ENCODE measurements at regions not wholly inside any gene's neighbourhood (a gene's known extent, or its start where the extent isn't known, plus 50 kb on each side); places are given as distances from the start of the nearest gene placed in this dataset.

DNA sequence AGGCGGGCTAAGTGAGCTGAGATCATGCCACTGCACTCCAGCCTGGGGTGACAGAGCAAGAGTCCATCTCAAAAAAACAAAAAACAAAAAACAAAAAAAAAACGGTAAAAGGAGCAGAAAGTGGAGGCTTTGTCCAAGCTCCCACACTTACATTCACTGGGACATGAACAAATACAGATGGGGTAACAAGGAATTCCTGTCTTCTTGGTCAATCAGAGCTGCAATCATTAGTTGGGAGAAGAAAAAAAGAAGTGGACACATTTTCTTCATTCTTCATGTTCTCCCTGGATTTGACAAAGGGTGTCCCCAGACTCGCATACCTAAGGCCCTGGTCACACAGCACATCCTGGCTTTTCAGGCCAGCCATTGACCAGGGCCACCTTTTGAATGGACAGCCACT is 124.6 kb downstream of the SOCS6 start:
- Histone ChIP-seq H3K4me3 (no peak overlapping the region), H3K4me1 (ENCODE audit: low read depth) (peaks cover 11% of the 10 kb centered on the region), H3K36me3 (no peaks in the 10 kb centered on the region), H3K27ac (no peak overlapping the region), H3K27me3 (no peaks in the 10 kb centered on the region), H3K9me3 (ENCODE audit: low read depth) (no peaks in the 10 kb centered on the region)
- no peak for DNase-seq (ENCODE audit: low read depth in 1 of 2, low spot score in 1 of 2)
- no peak for TF ChIP-seq CTCF (IDR thresholded peaks at IDR 0.05; ENCODE audit: low read depth, low read length)

DNA sequence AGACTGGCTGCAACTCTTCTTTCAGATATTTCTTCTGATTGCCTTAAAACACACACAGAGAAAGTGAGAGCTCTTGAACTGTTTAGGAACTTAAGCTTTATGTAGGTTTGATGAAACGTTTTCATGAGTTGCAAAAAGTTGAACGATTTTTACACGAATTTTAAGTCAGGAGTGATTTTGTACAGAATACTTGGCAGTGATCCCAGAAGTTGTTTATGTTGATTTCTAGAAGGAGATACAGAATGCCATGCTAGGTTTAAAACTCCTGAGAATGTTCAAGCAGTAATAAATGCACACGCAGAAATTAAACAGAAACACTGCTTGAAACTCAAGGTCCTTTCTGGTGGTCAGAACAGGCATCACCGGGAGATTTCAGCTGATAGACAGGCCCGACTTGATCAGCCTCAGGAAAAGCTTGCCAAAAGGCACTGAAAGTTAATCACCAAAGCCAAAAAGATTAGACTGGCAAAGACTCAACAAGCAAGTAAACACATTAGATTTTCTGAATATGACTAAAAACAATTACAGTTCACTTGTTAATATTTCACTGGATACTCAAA is 123.1 kb downstream of the SOCS6 start:
- no peak for TF ChIP-seq CTCF (IDR thresholded peaks at IDR 0.05; ENCODE audit: low read depth, low read length)
- no peaks in the 10 kb centered on the region for H3K27me3 ChIP-seq
- H3K36me3 ChIP-seq = no peaks in the 10 kb centered on the region
- H3K9me3 ChIP-seq (ENCODE audit: low read depth) = no peaks in the 10 kb centered on the region
- peak in 1 of 2 donors; percentile 45 for DNase-seq (ENCODE audit: low read depth in 1 of 2, low spot score in 1 of 2)
- H3K4me3 ChIP-seq = no peak overlapping the region
- H3K4me1 ChIP-seq (ENCODE audit: low read depth) = peaks cover 11% of the 10 kb centered on the region
- H3K27ac ChIP-seq = no peak overlapping the region

GRCh38 chr18:70411307-70411706 is 122.5 kb downstream of the SOCS6 start:
- Histone ChIP-seq H3K4me1 (ENCODE audit: low read depth) (peaks cover 11% of the 10 kb centered on the region), H3K27me3 (no peaks in the 10 kb centered on the region), H3K9me3 (ENCODE audit: low read depth) (no peaks in the 10 kb centered on the region), H3K4me3 (no peak overlapping the region), H3K27ac (no peak overlapping the region), H3K36me3 (no peaks in the 10 kb centered on the region)
- no peak for DNase-seq (ENCODE audit: low read depth in 1 of 2, low spot score in 1 of 2)
- TF ChIP-seq CTCF (IDR thresholded peaks at IDR 0.05; ENCODE audit: low read depth, low read length) = no peak

DNA sequence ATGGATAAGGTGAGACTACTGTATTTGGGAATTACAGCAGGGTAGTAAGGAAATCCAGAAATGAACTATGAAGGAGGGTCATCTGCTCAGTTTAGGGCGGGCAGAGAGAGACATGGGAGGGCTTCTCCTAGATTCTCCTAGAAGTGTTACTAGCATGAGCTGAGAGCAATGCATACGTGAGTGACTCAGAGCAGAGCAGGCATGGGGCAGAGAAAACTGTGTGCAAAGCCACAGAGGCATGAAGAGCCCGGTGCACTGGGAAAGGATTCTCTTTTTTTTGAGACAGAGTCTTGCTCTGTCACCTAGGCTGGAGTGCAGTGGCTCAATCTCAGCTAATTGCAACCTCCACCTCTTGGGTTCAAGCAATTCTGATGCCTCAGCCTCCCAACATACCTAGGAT is 116.2 kb downstream of the SOCS6 start:
- Histone ChIP-seq H3K9me3 (ENCODE audit: low read depth) (no peaks in the 10 kb centered on the region), H3K4me3 (no peak overlapping the region), H3K4me1 (ENCODE audit: low read depth) (peaks cover 8% of the 10 kb centered on the region), H3K36me3 (no peaks in the 10 kb centered on the region), H3K27ac (no peak overlapping the region), H3K27me3 (no peaks in the 10 kb centered on the region)
- TF ChIP-seq CTCF (IDR thresholded peaks at IDR 0.05; ENCODE audit: low read depth, low read length) = no peak
- no peak for DNase-seq (ENCODE audit: low read depth in 1 of 2, low spot score in 1 of 2)

DNA sequence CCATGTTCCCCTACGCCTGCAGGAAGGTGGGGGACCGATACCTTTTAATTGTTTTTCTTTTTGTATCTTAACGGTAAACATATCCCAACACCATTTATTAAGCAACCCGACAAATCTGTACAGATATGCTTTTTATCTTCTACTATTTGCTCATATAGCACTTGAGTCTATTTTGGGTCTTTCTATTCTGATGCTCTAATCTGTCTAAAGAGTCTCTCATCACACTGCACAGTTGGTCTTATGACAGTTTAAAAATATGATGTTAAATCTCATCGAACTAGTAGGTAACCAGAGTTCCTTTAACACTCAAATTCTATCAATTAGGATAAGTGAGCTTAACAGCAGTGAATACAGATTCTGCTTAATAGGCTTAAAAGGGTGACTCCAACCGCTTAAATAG is 111.6 kb downstream of the SOCS6 start:
- no peak overlapping the region for H3K27ac ChIP-seq
- no peaks in the 10 kb centered on the region for H3K27me3 ChIP-seq
- DNase-seq (ENCODE audit: low read depth in 1 of 2, low spot score in 1 of 2) = no peak
- no peaks in the 10 kb centered on the region for H3K36me3 ChIP-seq
- H3K9me3 ChIP-seq (ENCODE audit: low read depth) = no peaks in the 10 kb centered on the region
- peaks cover 8% of the 10 kb centered on the region for H3K4me1 ChIP-seq (ENCODE audit: low read depth)
- no peak overlapping the region for H3K4me3 ChIP-seq
- TF ChIP-seq CTCF (IDR thresholded peaks at IDR 0.05; ENCODE audit: low read depth, low read length) = no peak

- Histone ChIP-seq H3K36me3 (no peaks in the 10 kb centered on the region), H3K27me3 (no peaks in the 10 kb centered on the region), H3K4me3 (no peak overlapping the region), H3K4me1 (ENCODE audit: low read depth) (peaks cover 8% of the 10 kb centered on the region), H3K9me3 (ENCODE audit: low read depth) (no peaks in the 10 kb centered on the region), H3K27ac (no peak overlapping the region)
- no peak for DNase-seq (ENCODE audit: low read depth in 1 of 2, low spot score in 1 of 2)
- no peak for TF ChIP-seq CTCF (IDR thresholded peaks at IDR 0.05; ENCODE audit: low read depth, low read length)
Observed at GRCh38 chr18:70398076-70398475, 109.2 kb downstream of the SOCS6 start.

Measured in cardiac muscle cell (in vitro differentiated cells and primary cell).